ENCODE measurements at regions not wholly inside any gene's neighbourhood (a gene's known extent, or its start where the extent isn't known, plus 50 kb on each side); places are given as distances from the start of the nearest gene placed in this dataset.

DNA sequence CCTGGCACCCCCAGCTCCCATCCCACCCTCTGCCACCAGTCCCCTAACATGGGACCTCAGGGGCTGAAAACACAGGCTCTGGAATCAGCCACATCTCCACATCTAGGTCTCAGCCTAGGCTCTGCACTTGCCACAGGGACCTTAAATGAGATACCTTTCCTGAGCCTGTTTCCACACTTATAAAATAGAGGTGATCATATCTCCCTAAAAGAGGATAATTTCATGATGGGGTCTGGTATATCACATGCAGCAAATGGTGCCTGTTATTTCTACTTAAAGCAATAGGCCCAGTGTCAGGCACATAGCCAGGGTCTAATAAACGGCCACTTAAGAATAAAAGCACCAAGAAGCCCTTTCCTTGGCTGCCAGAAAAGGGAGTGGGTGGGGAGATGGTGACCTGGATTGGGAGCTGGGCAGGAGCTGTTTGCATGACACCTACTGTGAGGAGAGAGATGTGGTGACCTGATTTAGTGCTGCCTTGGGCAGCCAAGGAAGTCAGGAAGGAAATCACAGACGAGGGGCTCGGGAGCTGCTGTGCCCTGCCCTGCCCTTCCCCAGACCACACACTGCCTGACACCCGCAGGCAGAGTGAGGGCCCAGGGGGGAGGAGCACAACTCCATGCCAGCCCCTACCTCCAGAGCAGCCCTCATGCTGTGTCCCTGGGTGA lies 71.2 kb downstream of the IRF2BPL start:
- DNase-seq (ENCODE audit: low spot score in 2 of 2): no peak
- Histone ChIP-seq H3K4me3 (peak overlapping the region; percentile 45 to 59), H3K9me3 (no peaks in the 10 kb centered on the region), H3K27ac (peak overlapping the region; percentile 94 to 97), H3K36me3 (no peaks in the 10 kb centered on the region), H3K4me1 (peaks cover 12 to 57% of the 10 kb centered on the region in 2 donors), H3K27me3 (no peaks in the 10 kb centered on the region)
- no peak for TF ChIP-seq CTCF (IDR thresholded peaks at IDR 0.05)
- intact Hi-C loops (cut with DNase I): loop anchor here (2.0 to 5.0 kb wide), 3 partner anchors 39 to 85 kb away; no protein-coding TSS in a partner anchor

DNA sequence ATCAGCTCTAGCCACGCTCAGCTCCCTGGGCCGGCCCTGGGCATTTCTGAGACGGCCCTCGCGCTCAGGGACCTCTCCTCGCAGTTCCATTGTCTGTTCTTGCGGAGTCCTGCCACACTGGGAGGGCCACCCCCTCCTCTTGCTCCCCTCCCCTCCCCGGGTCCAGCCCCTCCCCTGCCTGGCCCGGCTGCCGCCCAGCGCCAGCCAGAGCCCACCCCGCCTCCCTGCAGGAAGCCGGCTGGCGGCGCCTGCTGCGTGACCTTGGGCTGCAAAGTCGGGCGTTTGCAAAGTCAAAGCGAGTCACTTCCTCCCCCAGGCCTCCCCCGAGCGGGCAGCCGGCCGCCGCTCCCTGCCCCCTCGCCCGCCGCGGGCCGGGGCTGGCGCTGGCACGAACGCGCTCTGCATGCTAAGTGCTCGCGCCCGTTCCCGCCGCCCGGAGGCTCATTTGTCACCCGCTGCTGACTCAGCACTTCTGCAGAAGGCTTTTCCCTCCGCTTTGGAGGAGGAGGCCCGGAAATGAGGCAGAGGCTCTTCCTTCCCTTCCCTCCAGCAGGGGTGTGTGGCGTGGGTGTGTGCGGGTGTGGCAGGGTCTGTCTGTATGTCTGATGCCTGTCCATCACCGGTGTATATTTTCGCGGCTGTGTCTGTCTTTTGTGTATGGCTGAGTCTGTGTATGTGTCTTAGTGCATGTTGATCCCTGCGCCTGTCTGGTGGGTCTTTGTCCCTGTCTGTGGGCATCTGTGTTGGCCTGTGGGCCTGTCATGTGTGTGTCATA lies 72.0 kb downstream of the IRF2BPL start:
- H3K36me3 ChIP-seq: no peaks in the 10 kb centered on the region
- H3K4me1 ChIP-seq: peaks cover 12 to 56% of the 10 kb centered on the region in 2 donors
- intact Hi-C loops (cut with DNase I): loop anchor here (1.0 to 5.0 kb wide), 4 partner anchors 38 to 86 kb away; partner anchors contain the start of gene IRF2BPL
- peak; percentile 82 to 97 for DNase-seq (ENCODE audit: low spot score in 2 of 2)
- no peak for TF ChIP-seq CTCF (IDR thresholded peaks at IDR 0.05)
- peak overlapping the region; percentile 94 to 97 for H3K27ac ChIP-seq
- no peaks in the 10 kb centered on the region for H3K9me3 ChIP-seq
- H3K27me3 ChIP-seq: no peaks in the 10 kb centered on the region
- H3K4me3 ChIP-seq: peak overlapping the region; percentile 45 to 59

GRCh38 chr14:76955575-76956315 lies 72.8 kb downstream of the IRF2BPL start:
- no peaks in the 10 kb centered on the region for H3K36me3 ChIP-seq
- DNase-seq (ENCODE audit: low spot score in 2 of 2): peak in 1 of 2 donors; percentile 80
- H3K4me1 ChIP-seq: peaks cover 12 to 50% of the 10 kb centered on the region in 2 donors
- peak overlapping the region; percentile 94 to 97 for H3K27ac ChIP-seq
- H3K4me3 ChIP-seq: peak overlapping the region; percentile 45 to 59
- H3K9me3 ChIP-seq: no peaks in the 10 kb centered on the region
- no peaks in the 10 kb centered on the region for H3K27me3 ChIP-seq
- TF ChIP-seq CTCF (IDR thresholded peaks at IDR 0.05): no peak
- intact Hi-C loops (cut with DNase I): loop anchor here (1.0 to 5.0 kb wide), 4 partner anchors 37 to 87 kb away; partner anchors contain the start of gene IRF2BPL

GRCh38 chr14:76954394-76955190 lies 73.9 kb downstream of the IRF2BPL start:
- Histone ChIP-seq H3K9me3 (no peaks in the 10 kb centered on the region), H3K27ac (peak overlapping the region; percentile 94 to 97), H3K27me3 (no peaks in the 10 kb centered on the region), H3K4me1 (peaks cover 12 to 45% of the 10 kb centered on the region in 2 donors), H3K36me3 (no peaks in the 10 kb centered on the region), H3K4me3 (no peak overlapping the region)
- intact Hi-C loops (cut with DNase I): loop anchor here (5.0 kb wide), 2 partner anchors 53 to 88 kb away; no protein-coding TSS in a partner anchor
- TF ChIP-seq CTCF (IDR thresholded peaks at IDR 0.05): no peak
- no peak for DNase-seq (ENCODE audit: low spot score in 2 of 2)
